HG03108 (cell line): ENCODE measurements at regions not wholly inside any gene's neighbourhood (a gene's known extent, or its start where the extent isn't known, plus 50 kb on each side); places are given as distances from the start of the nearest gene placed in this dataset.
"Not testable (repeated sequence)": the region's sequence is repeated elsewhere in the genome, so short reads cannot be mapped to it uniquely, and the experiment has no call there.

ENCODE experiments used
- ATAC-seq: cut with Tn5 transposase; IDR thresholded peaks from one replicate; pipeline ENCODE4 v1.9.1; 2021; ENCODE audit warnings: moderate library complexity; ENCODE audit not compliant: unreplicated experiment

DNA sequence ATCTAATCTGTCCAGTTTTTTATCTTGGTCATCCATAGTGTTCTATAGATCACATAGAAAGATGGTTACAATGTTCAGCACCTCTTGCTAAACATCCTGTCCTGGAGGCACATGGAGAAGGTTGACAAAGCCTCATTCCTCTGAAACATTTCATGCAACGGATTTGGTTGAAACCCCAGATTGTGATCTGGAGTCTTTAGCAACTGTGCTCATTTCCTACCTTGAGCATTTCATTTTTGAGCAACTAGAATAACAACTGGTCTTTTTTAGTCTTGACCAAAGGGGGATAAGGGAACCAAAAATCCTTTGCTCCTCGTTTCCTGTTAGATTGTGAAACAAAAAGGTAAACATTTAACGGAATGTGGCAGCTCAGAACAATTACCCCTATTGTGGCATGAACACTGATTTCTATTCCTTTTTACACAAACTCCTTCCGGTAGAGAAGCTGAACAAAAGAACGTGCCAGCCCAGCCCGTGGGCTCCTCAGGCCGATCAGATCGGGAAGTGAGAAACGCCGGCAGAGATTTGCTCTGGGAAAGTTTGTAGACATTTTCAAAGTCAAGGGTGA, 94.7 kb upstream of the ERRFI1 start:
- no peak for ATAC-seq

DNA sequence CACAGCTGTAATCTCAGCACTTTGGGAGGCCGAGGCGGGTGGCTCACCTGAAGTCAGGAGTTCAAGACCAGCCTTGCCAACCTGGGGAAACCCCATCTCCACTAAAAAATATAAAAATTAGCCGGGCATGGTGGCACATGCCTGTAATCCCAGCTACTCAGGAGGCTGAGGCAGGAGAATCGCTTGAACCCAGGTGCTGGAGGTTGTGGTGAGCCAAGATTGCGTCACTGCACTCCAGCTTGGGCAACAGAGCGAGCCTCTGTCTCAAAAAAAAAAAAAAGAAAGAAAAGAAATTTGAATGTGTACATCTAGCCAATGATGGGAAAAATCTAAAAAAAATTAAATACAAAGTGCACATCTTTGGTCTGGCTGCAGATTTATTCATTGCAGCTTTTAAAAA, 92.6 kb upstream of the ERRFI1 start:
- ATAC-seq = not testable (repeated sequence)

DNA sequence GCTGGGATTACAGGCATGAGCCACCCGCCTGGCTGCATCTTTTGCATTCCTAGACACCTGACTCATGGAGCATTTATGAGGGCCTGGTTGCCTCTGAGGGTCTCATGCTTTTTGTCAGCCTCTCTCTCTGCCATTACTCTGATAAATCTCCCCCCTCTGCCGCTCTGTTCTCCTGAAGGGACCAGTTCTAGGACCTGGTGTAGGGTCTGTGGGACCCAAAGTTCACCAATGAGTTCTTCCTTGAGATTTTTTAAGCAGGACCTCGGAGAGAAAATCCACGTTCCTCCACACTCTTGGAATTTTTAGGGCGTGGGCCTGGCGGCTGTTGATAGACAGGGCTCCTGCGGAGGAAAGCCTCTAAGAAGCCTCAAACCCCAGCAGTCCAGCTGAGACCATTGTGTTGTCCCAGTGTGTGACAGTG, 91.9 kb upstream of the ERRFI1 start:
- ATAC-seq = no peak

DNA sequence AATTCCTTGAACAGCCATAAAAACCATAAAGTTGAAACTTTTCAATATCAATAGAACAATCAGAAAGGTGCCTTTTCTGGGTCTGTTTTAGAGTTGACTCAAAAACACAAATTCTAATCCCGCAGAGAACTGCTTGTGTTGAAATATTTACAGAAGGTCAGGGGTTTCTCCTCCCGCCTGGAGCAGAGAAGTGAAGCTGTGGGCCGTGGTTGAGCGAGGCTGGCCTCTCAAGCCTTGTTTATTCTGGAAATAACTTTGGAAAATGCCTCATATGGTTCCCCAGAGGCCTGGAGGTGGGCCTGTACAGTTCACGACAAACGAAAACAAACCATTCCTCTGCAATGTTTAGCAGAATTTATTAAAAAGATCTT, 90.8 kb upstream of the ERRFI1 start:
- no peak for ATAC-seq

DNA sequence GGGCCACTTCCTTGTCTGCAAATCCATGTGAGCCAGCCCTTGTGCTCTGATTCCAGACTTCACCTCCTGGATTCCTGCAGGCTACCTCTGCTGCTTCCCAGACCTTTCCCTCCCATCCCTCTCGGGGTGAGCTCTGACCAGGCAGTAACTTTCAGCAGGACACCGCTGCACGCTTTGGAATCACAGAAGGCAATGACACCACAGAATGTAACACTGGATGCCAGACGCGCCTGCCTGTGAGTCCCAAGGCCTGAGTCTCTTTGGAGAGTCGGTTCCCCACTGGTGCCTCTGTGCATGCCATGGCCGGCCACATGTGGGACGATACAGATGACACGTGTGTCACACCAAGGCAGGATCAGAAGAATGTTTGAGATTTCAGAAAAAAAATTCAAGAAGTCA, 89.7 kb upstream of the ERRFI1 start:
- no peak for ATAC-seq

DNA sequence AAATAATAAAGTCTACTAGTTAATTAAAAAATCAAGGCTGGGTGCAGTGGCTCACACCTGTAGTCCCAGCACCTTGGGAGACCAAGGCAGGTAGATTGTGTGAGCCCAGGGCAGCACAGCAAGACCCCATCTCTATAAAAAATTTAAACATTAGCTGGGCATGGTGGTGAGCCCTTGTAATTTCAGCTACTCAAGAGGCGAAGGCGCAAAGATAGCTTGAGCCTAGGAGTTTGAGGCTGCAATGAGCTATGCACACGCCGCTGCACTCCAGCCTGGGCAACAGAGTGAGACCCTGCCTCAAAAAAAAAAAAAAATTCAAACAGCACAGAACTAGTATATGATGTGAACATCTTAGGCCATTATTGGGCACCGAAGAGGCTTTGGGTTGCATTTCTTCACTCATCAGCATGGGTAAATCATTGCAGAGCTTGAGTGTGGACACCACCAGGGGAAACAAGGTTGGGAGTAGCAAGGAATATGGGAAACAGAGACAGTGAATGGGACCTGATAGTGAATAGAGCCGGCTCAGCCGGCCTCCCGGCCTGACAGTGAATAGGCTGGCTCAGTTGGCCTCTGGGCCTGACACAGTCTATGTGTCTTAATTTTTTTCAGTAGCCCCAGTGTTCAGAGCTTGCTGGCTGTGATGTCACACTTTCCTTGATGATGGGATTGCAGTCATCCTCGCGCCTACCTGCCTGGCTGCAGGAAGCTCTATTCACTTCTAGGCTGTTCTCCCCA, 89.1 kb upstream of the ERRFI1 start:
- no peak for ATAC-seq

DNA sequence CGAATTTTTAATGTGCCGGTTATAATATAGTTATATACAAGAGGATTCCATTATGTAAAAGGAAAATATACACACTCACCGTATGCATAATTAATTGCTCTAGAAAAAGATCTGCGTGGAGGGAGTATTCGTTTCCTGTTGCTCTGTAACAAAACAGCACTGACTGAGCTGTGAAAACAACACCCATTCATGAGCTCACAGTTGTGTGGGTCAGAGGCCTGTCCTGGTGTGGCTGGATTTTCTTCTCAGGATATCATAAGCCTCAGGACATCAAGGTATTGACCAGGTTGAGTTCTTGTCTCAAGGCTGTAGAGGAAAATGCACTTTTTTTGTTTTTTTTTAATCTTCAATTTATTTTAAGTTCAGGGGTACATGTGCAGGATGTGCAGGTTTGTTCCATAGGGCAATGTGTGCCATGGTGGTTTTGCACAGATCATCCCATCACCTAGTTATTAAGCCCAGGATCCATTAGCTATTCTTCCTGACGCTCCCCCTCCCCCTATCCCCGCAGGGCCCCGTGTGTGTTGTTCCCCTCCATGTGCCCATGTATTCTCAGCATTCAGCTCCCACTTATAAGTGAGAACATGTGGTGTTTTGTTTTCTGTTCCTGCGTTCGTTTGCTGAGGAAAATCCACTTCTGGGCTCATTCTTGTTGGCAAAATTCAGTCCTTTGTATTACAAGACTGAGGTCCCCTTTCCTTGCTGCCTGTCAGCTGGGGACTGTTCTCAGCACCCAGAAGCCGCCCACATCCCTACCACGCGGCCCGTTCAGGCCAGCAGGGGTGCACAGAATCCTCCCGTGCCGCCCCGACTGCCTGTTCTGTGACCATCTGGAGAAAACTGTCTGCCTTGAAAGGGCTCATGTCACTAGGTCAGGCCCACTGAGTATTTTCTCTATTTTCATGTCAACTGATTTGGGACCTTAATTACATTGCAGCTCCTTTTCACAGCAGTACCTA, 87.4 kb upstream of the ERRFI1 start:
- ATAC-seq = no peak

DNA sequence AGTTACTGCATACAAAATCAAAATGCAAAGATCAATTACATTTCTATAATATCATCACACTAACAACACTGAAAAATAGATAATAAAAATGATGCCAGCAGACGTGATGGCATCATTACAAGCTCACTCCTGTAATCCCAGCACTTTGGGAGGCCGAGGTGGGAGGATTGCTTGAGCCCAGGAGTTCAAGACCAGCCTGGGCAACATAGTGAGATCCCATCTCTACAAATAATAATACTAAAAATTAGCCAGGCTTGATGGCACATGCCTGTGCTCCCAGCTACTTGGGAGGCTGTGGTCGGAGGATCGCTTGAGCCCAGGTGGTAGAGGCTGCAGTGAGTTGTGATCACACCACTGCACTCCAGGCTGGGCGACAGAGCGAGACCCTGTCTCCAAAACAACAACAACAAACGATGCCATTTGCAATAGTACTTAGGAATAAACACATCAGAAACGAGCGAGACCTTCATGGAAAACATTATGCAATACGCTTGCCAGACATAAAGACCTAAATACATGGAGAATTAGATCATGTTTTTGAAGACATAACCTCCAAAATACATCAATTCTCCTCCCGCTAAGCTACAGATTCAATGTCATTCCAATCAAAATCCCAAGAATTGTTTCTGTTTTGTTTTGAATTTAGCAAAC, 86.6 kb upstream of the ERRFI1 start:
- ATAC-seq = no peak

DNA sequence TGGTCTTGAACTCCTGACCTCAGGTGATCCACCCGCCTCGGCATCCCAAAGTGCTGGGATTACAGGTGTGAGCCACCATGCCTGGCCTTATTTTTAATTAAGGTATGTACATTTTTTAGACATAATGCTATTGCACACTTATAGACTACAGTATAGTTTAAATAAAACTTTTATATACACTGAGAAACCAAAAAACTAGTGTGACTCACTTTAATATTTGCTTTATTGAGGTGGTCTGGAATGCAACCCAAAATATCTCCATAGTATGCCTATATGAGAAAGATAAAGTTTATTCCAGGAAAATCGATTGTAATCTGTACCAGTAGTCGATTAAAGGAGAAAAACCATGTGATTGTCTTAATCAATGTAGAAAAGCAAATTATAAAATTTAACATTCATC, 85.5 kb upstream of the ERRFI1 start:
- ATAC-seq = no peak

DNA sequence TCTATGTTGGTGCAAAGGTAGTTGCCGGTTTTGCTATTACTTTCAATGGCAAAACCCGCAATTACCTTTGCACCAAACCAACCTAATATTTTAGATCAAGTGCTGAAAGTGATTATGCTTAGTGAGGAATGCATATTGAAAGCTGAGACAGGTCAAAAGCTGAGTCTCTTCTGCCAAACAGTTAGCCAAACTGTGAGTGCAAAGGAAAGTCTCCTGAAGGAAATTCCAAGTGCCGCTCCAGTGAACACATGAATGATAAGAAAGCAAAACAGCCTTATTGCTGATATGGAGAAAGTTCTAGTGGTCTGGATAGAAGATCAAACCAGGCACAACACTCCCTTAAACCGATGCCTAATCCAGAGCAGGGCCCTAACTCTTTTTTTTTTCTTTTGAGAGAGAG, 83.1 kb upstream of the ERRFI1 start:
- no peak for ATAC-seq

DNA sequence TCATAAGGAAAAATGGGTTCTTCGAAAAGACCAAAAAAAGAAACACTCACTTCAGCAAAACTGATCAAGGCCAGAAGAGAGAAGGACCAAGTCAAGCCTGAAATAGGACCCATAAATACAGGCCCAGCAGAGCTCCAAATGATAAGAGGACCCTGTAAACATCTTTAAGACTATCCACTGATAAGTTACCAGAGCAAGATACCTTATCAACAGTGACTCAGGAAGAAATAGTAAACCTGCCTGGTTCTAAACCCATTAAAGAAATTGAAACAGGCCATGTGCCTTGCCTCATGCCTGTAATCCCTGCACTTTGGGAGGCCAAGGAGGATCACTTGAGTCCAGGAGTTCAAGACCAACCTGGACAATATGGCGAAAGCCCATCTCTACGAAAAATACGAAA, 81.8 kb upstream of the ERRFI1 start:
- no peak for ATAC-seq

DNA sequence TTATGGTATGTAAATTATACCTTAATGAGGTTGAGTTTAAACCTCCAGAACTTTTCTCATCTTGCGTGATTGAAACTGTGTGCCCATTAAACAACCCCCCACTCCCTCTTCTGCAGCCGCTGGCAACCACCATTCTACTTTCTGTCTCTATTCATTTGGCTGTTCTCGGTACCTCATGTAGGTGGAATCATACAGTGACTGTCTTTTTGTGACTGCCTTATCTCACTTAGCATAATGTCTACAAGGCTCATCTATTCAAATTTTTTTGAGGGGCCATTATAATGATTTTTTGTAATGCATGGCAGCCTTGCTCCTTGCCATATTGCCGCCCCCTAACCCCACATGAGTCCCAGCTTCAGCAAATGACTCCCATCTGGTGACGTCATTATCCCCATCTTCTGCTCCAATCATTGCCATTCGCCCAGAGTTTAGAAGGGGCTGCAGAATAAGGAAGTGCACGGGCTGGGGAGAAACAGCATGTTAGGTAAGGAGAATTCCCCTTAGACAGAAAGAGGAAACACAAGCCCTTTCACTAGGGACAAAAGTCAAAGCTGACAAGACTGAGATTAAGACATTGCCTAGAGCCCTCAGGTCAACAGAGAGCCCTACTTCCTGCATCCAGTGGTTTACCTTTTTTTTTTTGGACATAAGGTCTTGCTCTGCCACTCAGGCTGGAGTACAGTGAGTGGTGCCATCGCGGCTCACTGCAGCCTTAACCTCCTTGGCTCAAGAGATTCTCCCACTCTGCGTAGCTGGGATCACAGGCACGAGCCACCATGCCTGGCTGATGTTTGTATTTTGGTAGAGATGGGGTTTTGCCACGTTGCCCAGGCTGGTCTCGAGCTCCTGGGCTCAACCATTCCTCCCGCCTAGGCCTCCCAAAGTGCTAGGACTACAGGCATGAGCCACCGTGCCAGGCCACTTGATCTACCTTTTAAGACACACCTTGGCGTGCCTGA, 78.4 kb upstream of the ERRFI1 start:
- no peak for ATAC-seq

DNA sequence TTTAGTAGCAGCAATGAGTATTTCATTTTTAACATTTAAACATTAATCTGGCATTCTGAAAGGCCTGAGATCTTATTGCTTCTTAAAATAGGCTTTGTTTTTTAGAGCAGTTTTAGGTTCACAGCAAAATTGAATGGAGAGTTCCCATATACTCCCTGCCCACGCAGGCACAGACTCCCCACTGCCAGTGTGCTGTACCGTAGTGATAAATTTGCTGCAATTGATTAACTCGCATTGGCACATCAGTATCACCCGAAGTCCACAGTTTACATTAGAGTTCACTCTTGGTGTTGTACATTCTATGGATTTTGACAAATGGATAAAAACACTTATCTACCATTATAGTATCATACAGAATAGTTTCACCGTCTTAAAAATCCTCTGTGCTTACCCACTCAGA, 71.8 kb upstream of the ERRFI1 start:
- no peak for ATAC-seq

DNA sequence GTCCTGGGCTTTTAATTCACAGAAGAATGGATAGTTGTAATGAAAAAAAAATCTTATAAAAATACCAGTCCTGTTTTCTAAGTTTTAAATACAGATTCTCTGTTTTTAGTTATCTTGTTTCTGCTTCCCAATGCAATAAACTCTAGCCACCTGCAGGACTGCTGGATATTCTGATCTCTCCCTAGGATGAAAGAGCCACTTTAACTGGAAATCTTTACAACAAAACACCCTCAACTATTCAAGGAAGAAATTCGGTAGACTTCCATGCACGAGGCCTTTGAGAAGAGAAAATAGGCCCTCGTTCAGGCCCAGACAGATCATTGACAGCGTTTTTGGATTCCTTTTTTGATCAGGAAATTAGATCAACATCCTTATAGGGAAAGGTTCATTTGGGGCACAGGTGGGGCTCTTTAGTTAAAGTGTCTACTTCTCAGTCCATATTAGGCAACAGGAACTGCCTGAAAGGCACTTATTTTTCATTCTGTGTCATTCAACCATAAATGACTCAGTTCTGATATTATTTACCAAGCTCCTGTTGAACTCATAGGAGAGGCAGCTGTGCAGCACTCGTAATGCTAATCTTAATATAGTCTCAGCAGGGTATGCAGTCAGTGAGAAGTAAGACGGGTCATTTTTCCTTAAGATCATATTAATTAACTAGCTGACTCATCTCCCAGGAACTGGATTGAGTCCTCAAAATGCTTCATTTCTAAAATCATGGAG, 71.1 kb upstream of the ERRFI1 start:
- peak; percentile 92 for ATAC-seq

DNA sequence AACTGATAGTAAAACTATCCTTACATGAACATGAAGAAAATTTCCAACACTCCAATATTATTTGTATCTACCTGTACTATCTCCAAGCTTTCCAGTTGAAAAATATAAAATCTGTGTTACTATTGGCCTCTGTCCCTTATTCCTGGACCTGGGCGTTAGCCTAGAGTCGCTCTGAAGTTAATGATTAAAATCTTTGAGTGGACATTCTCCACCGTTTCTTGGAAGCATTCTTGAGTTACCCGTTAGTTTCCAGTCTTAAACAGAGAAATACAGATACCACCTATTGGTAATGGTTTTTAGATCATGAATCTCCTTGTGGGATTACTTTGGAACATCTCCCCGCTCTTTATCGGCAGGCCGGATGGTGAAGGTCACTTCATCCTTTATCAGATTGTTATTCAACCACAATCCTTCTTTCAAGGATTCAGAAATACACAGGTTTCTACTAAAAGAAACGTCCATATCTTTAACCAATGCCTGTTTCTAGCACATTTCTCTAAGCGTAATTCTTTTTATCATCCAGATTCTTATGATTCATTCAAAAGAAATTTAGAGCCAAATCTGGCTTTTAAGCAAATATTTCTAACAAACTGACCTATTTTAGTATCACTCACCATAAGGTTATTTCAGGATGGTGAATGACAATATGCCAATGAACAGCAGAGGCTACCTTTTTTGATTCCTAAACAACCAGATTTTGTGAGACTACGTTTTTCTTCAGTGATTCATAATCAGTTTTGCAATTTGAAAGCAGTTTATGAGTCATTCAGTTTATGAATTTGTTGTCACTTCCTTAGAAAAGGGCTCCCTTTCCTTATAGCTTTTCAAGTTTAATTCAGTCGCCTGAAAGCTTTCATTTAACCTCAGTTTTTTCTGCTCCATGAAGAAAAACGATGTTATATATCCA, 70.2 kb upstream of the ERRFI1 start:
- no peak for ATAC-seq

DNA sequence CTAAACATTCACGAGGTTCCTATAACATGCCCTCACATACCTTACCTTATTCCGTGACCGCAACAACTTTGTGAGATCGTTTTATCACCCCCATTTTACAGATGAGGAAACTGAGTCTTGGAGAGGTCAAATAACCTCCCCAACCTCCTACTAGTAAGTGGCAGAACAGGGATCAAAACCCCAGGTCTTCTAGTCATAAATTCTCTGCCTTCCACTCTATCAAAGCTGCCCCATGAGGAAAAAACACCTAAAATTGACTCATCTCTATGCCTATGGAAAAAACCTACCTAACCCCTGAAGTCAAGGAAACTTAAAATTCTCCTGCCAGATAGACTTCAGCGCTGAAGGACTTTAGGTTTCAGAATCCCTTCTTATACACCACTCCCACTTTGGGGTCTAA, 69.5 kb upstream of the ERRFI1 start:
- ATAC-seq = no peak

DNA sequence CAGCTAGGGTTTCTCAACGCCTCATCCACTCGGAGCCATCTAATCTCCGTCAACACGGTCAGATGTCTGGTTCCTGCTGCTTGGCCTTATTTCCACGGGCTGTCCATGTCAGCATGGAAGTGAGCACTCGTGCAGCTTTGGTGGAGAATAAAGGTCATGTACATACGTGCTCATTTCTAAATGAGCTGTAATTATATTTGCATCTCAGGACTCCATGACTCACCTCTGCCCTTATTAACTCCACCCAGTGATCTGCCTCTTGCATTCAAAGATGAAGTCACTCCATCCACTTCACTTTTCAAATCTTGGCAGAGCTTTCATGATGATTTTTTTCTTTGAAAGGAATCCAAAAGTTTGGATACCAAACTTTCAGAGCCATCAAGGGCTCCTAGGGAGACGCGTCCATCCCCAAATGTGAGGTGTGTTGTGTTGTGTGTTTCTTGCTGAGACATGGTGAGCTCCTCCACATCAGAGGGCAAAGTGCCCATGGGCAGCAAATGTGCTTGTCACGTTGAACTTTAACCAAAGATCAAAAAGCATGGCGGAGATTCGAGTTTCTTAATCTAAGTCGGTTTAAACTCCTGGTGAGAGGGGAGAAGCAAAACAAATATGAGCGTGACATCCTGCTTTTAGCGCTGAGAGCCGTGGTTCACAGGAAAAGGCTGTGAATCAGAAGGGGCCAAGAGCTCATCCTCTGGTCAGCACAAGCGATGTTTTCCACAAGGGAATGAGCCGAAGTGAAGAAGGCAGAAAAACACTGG, 68.6 kb upstream of the ERRFI1 start:
- no peak for ATAC-seq
